ENCODE measurements at regions not wholly inside any gene's neighbourhood (a gene's known extent, or its start where the extent isn't known, plus 50 kb on each side); places are given as distances from the start of the nearest gene placed in this dataset.

- no peak for DNase-seq
- H2BK5ac ChIP-seq (ENCODE audit: low read length) = no peak overlapping the region
- no peak overlapping the region for H3K27ac ChIP-seq (ENCODE audit: low read depth, low read length)
- H2BK15ac ChIP-seq (replicated peaks; ENCODE audit: low read depth) = no peak overlapping the region
- H3K4me3 ChIP-seq (ENCODE audit: low read length) = no peak overlapping the region
- H3K56ac ChIP-seq (ENCODE audit: low read length) = no peak overlapping the region
- H3K36me3 ChIP-seq (ENCODE audit: control insufficient read depth, insufficient read depth, low read length) = no peaks in the 10 kb centered on the region
- no peak overlapping the region for H4K8ac ChIP-seq (ENCODE audit: low read depth, low read length)
- H3K79me1 ChIP-seq (ENCODE audit: low read length) = no peaks in the 10 kb centered on the region
- no peak overlapping the region for H3K4me2 ChIP-seq (ENCODE audit: low read length)
- no peak overlapping the region for H3K9ac ChIP-seq (ENCODE audit: low read length)
- H4K5ac ChIP-seq (ENCODE audit: low read length) = no peak overlapping the region
- H2BK120ac ChIP-seq (ENCODE audit: low read depth, low read length) = no peak overlapping the region
- H3K23ac ChIP-seq (ENCODE audit: low read length) = no peak overlapping the region
- H2AK5ac ChIP-seq (ENCODE audit: low read length) = no peak overlapping the region
- H3K27me3 ChIP-seq (ENCODE audit: insufficient read depth, low read length, poor library complexity) = no peaks in the 10 kb centered on the region
- WGBS (ENCODE audit: extremely low coverage, insufficient coverage, low lambda C conversion rate) = no CpG with 5 or more reads among the region's 2 CpGs
- H3K18ac ChIP-seq (ENCODE audit: low read length) = no peak overlapping the region
- H3K4ac ChIP-seq (ENCODE audit: low read depth, low read length) = no peak overlapping the region
- H3K79me2 ChIP-seq (ENCODE audit: control insufficient read depth, insufficient read depth, low read length) = no peaks in the 10 kb centered on the region
- H3K4me1 ChIP-seq (ENCODE audit: control insufficient read depth, low read depth, low read length) = no peaks in the 10 kb centered on the region
Measured at GRCh38 chr4:38504396-38504715, 159.6 kb upstream of the KLF3 start.

- Histone ChIP-seq H3K27ac (ENCODE audit: low read depth, low read length) (no peak overlapping the region), H3K27me3 (ENCODE audit: insufficient read depth, low read length, poor library complexity) (no peaks in the 10 kb centered on the region), H3K4me1 (ENCODE audit: control insufficient read depth, low read depth, low read length) (no peaks in the 10 kb centered on the region), H3K79me2 (ENCODE audit: control insufficient read depth, insufficient read depth, low read length) (no peaks in the 10 kb centered on the region), H3K4me3 (ENCODE audit: low read length) (no peak overlapping the region), H2BK120ac (ENCODE audit: low read depth, low read length) (no peak overlapping the region), H3K4me2 (ENCODE audit: low read length) (no peak overlapping the region), H3K23ac (ENCODE audit: low read length) (no peak overlapping the region), H3K56ac (ENCODE audit: low read length) (no peak overlapping the region), H2BK5ac (ENCODE audit: low read length) (no peak overlapping the region), H2AK5ac (ENCODE audit: low read length) (no peak overlapping the region), H4K8ac (ENCODE audit: low read depth, low read length) (no peak overlapping the region), H3K4ac (ENCODE audit: low read depth, low read length) (no peak overlapping the region), H3K36me3 (ENCODE audit: control insufficient read depth, insufficient read depth, low read length) (no peaks in the 10 kb centered on the region), H3K9ac (ENCODE audit: low read length) (no peak overlapping the region), H2BK15ac (replicated peaks; ENCODE audit: low read depth) (no peak overlapping the region), H3K79me1 (ENCODE audit: low read length) (no peaks in the 10 kb centered on the region), H4K5ac (ENCODE audit: low read length) (no peak overlapping the region), H3K18ac (ENCODE audit: low read length) (no peak overlapping the region)
- WGBS (ENCODE audit: extremely low coverage, insufficient coverage, low lambda C conversion rate) = no CpG with 5 or more reads among the region's 5 CpGs
- no peak for DNase-seq
Measured at GRCh38 chr4:38509551-38509950, 154.4 kb upstream of the KLF3 start.

GRCh38 chr4:38510201-38510600 is 153.8 kb upstream of the KLF3 start:
- no peak overlapping the region for H3K4me2 ChIP-seq (ENCODE audit: low read length)
- H2BK5ac ChIP-seq (ENCODE audit: low read length) = no peak overlapping the region
- no peak overlapping the region for H3K23ac ChIP-seq (ENCODE audit: low read length)
- H4K5ac ChIP-seq (ENCODE audit: low read length) = no peak overlapping the region
- H2AK5ac ChIP-seq (ENCODE audit: low read length) = no peak overlapping the region
- H3K56ac ChIP-seq (ENCODE audit: low read length) = no peak overlapping the region
- DNase-seq = no peak
- no peak overlapping the region for H2BK15ac ChIP-seq (replicated peaks; ENCODE audit: low read depth)
- H3K18ac ChIP-seq (ENCODE audit: low read length) = no peak overlapping the region
- H3K4me3 ChIP-seq (ENCODE audit: low read length) = no peak overlapping the region
- no peaks in the 10 kb centered on the region for H3K36me3 ChIP-seq (ENCODE audit: control insufficient read depth, insufficient read depth, low read length)
- H2BK120ac ChIP-seq (ENCODE audit: low read depth, low read length) = no peak overlapping the region
- H3K4ac ChIP-seq (ENCODE audit: low read depth, low read length) = no peak overlapping the region
- no peaks in the 10 kb centered on the region for H3K27me3 ChIP-seq (ENCODE audit: insufficient read depth, low read length, poor library complexity)
- WGBS (ENCODE audit: extremely low coverage, insufficient coverage, low lambda C conversion rate) = no CpG with 5 or more reads among the region's 2 CpGs
- H3K79me2 ChIP-seq (ENCODE audit: control insufficient read depth, insufficient read depth, low read length) = no peaks in the 10 kb centered on the region
- H3K27ac ChIP-seq (ENCODE audit: low read depth, low read length) = no peak overlapping the region
- H3K79me1 ChIP-seq (ENCODE audit: low read length) = no peaks in the 10 kb centered on the region
- no peaks in the 10 kb centered on the region for H3K4me1 ChIP-seq (ENCODE audit: control insufficient read depth, low read depth, low read length)
- H3K9ac ChIP-seq (ENCODE audit: low read length) = no peak overlapping the region
- H4K8ac ChIP-seq (ENCODE audit: low read depth, low read length) = no peak overlapping the region

- DNase-seq = no peak
- Histone ChIP-seq H2AK5ac (ENCODE audit: low read length) (no peak overlapping the region), H4K5ac (ENCODE audit: low read length) (no peak overlapping the region), H3K36me3 (ENCODE audit: control insufficient read depth, insufficient read depth, low read length) (no peaks in the 10 kb centered on the region), H2BK120ac (ENCODE audit: low read depth, low read length) (no peak overlapping the region), H2BK5ac (ENCODE audit: low read length) (no peak overlapping the region), H2BK15ac (replicated peaks; ENCODE audit: low read depth) (no peak overlapping the region), H3K23ac (ENCODE audit: low read length) (no peak overlapping the region), H3K4ac (ENCODE audit: low read depth, low read length) (no peak overlapping the region), H3K79me1 (ENCODE audit: low read length) (no peaks in the 10 kb centered on the region), H3K79me2 (ENCODE audit: control insufficient read depth, insufficient read depth, low read length) (no peaks in the 10 kb centered on the region), H4K8ac (ENCODE audit: low read depth, low read length) (no peak overlapping the region), H3K27me3 (ENCODE audit: insufficient read depth, low read length, poor library complexity) (no peaks in the 10 kb centered on the region), H3K9ac (ENCODE audit: low read length) (no peak overlapping the region), H3K4me2 (ENCODE audit: low read length) (no peak overlapping the region), H3K27ac (ENCODE audit: low read depth, low read length) (no peak overlapping the region), H3K4me3 (ENCODE audit: low read length) (no peak overlapping the region), H3K56ac (ENCODE audit: low read length) (no peak overlapping the region), H3K18ac (ENCODE audit: low read length) (no peak overlapping the region), H3K4me1 (ENCODE audit: control insufficient read depth, low read depth, low read length) (no peaks in the 10 kb centered on the region)
- no CpG with 5 or more reads among the region's 5 CpGs for WGBS (ENCODE audit: extremely low coverage, insufficient coverage, low lambda C conversion rate)
Measured at GRCh38 chr4:38511702-38512101, 152.3 kb upstream of the KLF3 start.

- Histone ChIP-seq H4K5ac (ENCODE audit: low read length) (no peak overlapping the region), H3K4me2 (ENCODE audit: low read length) (no peak overlapping the region), H3K4me1 (ENCODE audit: control insufficient read depth, low read depth, low read length) (peaks cover 2% of the 10 kb centered on the region), H3K4me3 (ENCODE audit: low read length) (no peak overlapping the region), H3K79me1 (ENCODE audit: low read length) (no peaks in the 10 kb centered on the region), H3K36me3 (ENCODE audit: control insufficient read depth, insufficient read depth, low read length) (no peaks in the 10 kb centered on the region), H3K4ac (ENCODE audit: low read depth, low read length) (no peak overlapping the region), H2BK120ac (ENCODE audit: low read depth, low read length) (no peak overlapping the region), H3K27ac (ENCODE audit: low read depth, low read length) (no peak overlapping the region), H2BK5ac (ENCODE audit: low read length) (no peak overlapping the region), H3K9ac (ENCODE audit: low read length) (no peak overlapping the region), H3K56ac (ENCODE audit: low read length) (no peak overlapping the region), H3K18ac (ENCODE audit: low read length) (no peak overlapping the region), H2AK5ac (ENCODE audit: low read length) (no peak overlapping the region), H3K27me3 (ENCODE audit: insufficient read depth, low read length, poor library complexity) (no peaks in the 10 kb centered on the region), H4K8ac (ENCODE audit: low read depth, low read length) (no peak overlapping the region), H2BK15ac (replicated peaks; ENCODE audit: low read depth) (no peak overlapping the region), H3K23ac (ENCODE audit: low read length) (no peak overlapping the region), H3K79me2 (ENCODE audit: control insufficient read depth, insufficient read depth, low read length) (no peaks in the 10 kb centered on the region)
- WGBS (ENCODE audit: extremely low coverage, insufficient coverage, low lambda C conversion rate) = no CpG with 5 or more reads among the region's 4 CpGs
- DNase-seq = no peak
Measured at GRCh38 chr4:38512840-38513239, 151.2 kb upstream of the KLF3 start.

- Histone ChIP-seq H3K79me1 (ENCODE audit: low read length) (no peaks in the 10 kb centered on the region), H3K4me1 (ENCODE audit: control insufficient read depth, low read depth, low read length) (peaks cover 2% of the 10 kb centered on the region), H3K56ac (ENCODE audit: low read length) (no peak overlapping the region), H2BK120ac (ENCODE audit: low read depth, low read length) (no peak overlapping the region), H3K4me3 (ENCODE audit: low read length) (no peak overlapping the region), H2BK15ac (replicated peaks; ENCODE audit: low read depth) (no peak overlapping the region), H2AK5ac (ENCODE audit: low read length) (no peak overlapping the region), H3K4me2 (ENCODE audit: low read length) (no peak overlapping the region), H4K5ac (ENCODE audit: low read length) (no peak overlapping the region), H3K9ac (ENCODE audit: low read length) (no peak overlapping the region), H4K8ac (ENCODE audit: low read depth, low read length) (no peak overlapping the region), H3K36me3 (ENCODE audit: control insufficient read depth, insufficient read depth, low read length) (no peaks in the 10 kb centered on the region), H3K27ac (ENCODE audit: low read depth, low read length) (no peak overlapping the region), H3K27me3 (ENCODE audit: insufficient read depth, low read length, poor library complexity) (no peaks in the 10 kb centered on the region), H3K79me2 (ENCODE audit: control insufficient read depth, insufficient read depth, low read length) (no peaks in the 10 kb centered on the region), H3K4ac (ENCODE audit: low read depth, low read length) (no peak overlapping the region), H2BK5ac (ENCODE audit: low read length) (no peak overlapping the region), H3K18ac (ENCODE audit: low read length) (no peak overlapping the region), H3K23ac (ENCODE audit: low read length) (no peak overlapping the region)
- no CpG with 5 or more reads among the region's 1 CpG for WGBS (ENCODE audit: extremely low coverage, insufficient coverage, low lambda C conversion rate)
- DNase-seq = no peak
Measured at GRCh38 chr4:38514465-38515146, 149.4 kb upstream of the KLF3 start.
